Activated CD4-positive, alpha-beta T cell treated with anti-CD3 and anti-CD28 coated beads, Interleukin-2, Interleukin-4, amounts not matched to agents 100 ng/mL and 50 ng/mL, durations not matched to agents 16 hours and 8 hours (primary cell): ENCODE measurements at regions not wholly inside any gene's neighbourhood (a gene's known extent, or its start where the extent isn't known, plus 50 kb on each side); places are given as distances from the start of the nearest gene placed in this dataset.
"Not testable (repeated sequence)": the region's sequence is repeated elsewhere in the genome, so short reads cannot be mapped to it uniquely, and the experiment has no call there.

Experiments used
- DNase-seq: peaks from one replicate; pipeline ENCODE4 v3.0.0-alpha.2; 2020; ENCODE audit warnings: low spot score

- DNase-seq, result no peak
Observed at GRCh38 chr20:24836661-24837299, 112.3 kb upstream of the CST7 start.

GRCh38 chr20:24837781-24838450 is 111.2 kb upstream of the CST7 start:
- no peak for DNase-seq

DNA sequence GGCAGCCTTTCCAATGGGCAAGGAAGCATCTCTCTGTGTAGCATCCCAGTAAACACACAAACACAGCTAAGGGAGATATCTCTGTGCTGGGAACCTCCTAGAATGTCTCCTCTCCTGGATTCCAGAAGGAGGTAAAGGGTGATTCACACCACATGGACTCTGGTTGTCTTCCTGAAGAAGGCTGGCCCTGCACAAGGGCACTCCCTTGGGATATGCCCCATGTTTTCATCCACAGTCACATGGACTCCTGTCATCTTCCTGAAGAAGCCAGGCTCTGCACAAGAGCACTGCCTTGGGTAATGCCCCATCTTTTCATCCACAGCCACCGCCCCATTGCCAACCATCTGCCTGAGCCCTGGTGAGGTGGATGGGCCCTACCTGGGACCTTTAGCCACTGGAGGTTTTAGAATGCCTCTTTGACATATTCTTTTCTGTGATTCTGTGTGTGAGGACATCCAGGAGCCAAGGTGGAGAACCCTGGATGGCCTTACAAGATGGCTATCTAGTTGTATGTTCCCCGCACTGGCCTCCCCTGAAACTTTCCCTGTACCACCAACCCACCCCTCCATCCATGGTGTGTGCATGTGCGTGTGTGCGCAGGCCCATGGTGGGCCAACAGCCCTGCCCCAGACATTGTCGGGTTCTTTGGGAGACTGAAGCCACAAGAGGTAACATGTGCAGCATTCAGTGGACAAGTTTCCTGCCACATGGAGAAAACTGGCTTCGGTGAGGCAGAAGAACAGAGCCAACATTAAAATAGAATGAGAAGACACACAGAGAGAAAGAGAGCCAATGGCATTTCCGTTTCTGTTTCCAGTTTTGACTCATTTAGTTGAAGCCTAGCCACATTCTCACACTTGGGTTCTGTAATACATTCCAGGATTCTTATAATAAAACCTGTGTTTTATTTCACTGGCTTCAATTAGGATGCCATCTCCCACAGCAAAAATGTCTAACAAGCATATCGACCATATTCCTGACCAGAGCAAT is 110.2 kb upstream of the CST7 start:
- peak; percentile 39 for DNase-seq

GRCh38 chr20:24840121-24840713 is 108.9 kb upstream of the CST7 start:
- no peak for DNase-seq

- no peak for DNase-seq
Observed at GRCh38 chr20:24842274-24842917, 106.7 kb upstream of the CST7 start.

DNA sequence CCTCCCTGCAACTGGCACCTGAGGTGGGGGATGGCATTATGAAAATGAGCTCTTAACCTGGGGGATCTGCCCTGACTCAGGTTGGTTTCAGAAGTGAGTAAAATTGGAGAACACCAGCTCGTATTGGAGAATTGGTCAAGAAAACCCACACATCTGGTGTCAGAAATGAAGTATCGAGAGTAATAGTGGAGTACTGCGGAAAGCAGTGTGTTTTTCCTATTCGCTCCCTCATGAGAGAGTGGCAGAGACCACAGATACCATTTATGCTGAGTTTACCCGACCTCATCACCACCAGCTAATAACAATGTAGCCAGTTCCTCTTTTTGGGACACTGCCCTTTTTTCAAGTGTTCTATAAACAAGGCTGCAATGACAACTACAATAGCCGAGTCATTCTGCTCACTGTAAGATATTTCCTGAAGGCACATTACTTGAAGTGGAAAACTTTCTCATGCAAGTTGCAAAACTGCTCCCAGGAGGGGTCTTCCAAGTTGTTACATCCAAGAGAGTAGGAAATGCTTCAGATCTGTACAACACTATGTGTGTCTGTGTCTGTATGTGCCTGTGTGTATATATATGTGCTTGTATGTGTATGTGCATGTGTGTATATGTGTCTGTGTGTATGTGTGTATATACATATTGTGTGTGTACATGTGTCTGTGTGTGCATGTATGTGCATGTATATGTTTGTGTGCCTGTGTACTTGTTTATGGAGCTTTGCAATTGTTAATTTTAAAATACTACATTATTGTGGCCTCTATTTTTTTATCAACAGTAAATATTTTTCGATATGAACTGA is 106.0 kb upstream of the CST7 start:
- DNase-seq, result peak; percentile 6

GRCh38 chr20:24850176-24850575 is 98.9 kb upstream of the CST7 start:
- DNase-seq, result no peak

- no peak for DNase-seq
Observed at GRCh38 chr20:24851346-24852019, 97.6 kb upstream of the CST7 start.

DNA sequence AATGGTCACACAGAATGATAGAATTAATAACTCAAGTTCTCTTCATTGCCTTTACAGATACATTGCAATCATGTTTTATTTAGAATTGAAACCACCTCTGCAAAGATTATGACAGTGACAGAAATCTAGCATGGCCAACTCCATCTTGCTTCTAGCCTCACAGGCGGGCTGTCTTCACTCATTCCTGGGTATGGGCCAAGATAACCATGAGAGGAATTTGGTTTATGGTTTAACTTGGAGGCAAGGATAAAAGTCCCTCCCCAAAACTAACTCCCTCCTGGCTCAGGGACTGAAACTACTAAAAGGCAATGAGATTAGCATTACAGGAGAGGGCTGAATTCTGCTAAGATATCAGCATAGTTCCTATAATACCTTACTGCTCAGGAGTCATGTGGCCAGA is 95.2 kb upstream of the CST7 start:
- no peak for DNase-seq

DNA sequence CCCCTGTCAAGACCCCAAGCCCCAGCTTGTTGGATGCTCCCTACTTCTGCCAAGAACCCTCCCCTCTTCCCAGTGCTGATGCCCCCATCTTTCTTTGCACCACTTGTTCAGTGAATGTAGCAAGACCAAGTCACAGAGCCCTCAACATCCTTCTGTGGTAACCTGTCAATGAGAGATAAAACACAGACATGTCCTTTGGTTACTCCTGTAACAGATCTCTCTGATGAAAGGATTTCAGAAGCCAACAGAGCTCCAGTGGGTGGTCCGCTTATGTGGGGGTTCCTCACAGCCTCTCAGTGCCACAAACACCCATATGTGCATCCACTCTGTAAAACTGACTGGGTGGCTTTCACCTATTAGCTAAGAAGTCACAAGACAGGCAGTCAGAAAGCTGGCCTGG is 93.2 kb upstream of the CST7 start:
- DNase-seq, result no peak

DNA sequence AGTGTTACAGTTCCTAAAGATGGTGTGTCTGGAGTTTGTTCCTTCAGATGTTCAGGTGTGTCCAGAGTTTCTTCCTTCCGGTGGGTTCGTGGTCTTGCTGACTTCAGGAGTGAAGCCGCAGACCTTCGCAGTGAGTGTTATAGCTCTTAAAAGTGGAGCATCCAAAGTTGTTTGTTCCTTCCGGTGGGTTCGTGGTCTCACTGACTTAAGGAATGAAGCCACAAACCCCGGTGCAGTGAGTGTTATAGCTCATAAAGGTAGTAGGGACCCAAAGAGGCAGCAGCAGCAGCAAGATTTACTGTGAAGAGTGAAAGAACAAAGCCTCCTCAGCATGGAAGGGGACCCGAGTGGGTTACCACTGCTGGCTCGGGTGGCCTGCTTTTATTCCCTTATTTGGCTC is 90.6 kb upstream of the CST7 start:
- DNase-seq, result not testable (repeated sequence)

GRCh38 chr20:24859539-24859938 is 89.5 kb upstream of the CST7 start:
- no peak for DNase-seq

DNA sequence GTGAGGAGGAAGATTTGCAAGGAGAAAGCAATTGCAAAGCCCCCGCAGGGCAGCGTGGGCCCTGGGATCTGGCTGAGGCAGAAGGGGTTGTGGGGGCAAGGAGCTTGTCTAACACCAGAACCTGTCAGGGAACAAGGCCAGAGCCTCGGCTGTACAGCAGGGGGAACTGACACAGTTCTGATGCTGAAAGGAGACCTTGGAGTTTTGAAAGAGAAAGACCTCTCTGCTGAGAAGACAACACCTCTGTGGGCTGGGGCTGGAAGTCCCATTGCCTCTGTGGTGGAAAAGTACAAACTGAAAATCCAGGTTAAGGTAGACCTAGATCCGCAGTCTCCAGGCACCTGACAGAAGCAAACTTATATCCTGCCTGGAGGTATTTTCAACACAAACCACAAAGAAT is 86.9 kb upstream of the CST7 start:
- DNase-seq, result no peak

DNA sequence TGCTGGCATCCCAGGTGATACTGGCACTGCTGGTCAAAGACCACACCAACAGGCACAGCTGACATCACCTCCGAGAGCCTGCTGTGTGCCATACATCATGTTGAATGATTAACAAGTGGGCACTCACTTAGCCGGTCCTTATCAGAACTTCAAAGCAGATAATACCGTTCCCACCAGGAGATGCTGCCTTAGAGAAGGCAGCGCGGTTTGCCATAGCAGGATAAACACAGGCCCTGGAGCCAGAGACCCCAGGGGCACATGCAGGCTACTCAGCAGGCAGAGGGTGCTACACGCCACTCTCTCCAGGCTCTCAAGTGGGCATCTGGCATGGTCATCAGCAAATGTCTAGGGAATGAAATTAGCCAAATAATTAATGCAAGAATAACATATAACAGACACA is 86.5 kb upstream of the CST7 start:
- no peak for DNase-seq

DNA sequence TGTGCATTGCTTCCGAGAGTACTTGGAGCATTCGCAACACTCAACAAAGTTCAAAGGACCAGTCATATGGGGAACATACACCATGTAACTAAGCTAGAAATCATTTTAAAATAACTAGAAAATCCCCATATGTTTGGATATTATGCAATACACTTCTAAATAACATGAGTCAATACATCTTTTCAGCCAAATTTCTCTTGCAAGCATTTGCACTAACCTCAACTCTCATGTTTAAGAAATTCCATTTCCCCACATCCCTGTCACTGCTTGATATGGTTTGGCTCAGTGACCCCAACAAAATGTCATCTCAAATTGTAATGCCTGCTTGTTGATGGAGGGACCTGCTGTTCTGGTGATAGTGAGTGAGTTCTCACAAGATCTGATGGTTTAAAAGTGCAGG is 85.7 kb upstream of the CST7 start:
- DNase-seq, result no peak

DNA sequence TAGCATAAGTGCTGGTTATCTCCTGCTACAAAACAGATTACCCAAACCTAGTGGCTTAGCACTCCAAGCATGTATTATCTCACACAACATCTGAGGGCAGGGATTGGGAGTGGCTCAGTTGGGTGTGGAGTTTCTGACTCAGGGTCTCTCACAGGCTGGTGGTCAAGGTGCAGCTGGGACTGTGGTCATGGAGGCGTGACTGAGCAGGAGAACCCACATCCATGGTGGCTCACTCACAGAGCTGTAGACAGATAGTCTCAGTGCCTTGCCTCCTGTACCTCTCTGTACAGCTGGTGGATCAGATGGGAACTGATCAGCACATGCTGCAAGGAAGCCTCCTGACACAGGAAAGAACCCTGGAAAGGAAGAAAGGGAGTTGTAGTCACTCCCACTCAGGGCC is 83.1 kb upstream of the CST7 start:
- DNase-seq, result no peak

DNA sequence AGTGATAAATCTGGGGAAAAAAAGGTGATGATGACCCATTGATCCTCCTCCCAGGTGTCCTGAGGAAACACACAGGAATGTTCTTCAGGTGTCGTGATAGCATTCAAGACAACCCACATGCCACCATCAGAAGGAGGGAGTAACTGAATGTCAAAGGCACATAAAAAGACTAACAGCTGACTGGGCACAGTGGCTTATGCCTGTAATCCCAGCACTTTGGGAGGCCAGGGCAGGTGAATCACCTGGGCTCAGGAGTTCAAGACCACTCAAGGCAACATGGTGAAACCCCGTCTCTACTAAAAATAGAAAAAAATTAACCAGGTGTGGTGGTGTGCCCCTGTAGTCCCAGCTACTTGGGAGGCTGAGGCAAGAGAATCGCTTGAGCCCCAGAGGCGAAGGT is 82.3 kb upstream of the CST7 start:
- no peak for DNase-seq

- DNase-seq, result no peak
Observed at GRCh38 chr20:24867556-24867955, 81.5 kb upstream of the CST7 start.

DNA sequence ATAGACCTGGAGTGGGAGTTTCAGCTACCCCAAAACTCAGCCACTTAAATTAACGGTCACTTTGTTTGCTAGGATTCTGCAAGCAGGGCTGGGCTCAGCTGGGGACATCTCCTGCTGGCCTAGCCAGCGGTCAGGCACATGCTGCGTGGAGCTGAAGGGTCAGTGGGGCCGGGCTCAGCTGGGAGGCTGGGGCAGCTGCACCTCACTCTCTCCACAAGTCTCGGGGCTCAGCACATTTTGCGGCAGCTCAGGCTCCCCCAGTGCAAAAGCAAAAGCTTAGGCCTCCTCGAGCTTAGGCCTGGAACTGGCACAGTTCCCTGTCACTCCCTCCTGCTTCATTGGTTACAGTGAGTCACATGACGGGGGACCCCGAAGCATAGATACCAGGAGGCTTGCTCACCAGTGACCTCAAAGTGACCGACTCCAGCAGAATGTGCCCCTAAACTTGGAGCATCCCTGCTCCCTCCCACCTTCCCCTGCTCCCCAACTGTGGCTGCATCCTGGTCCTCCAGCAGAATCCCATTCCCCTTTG is 80.6 kb upstream of the CST7 start:
- no peak for DNase-seq

DNA sequence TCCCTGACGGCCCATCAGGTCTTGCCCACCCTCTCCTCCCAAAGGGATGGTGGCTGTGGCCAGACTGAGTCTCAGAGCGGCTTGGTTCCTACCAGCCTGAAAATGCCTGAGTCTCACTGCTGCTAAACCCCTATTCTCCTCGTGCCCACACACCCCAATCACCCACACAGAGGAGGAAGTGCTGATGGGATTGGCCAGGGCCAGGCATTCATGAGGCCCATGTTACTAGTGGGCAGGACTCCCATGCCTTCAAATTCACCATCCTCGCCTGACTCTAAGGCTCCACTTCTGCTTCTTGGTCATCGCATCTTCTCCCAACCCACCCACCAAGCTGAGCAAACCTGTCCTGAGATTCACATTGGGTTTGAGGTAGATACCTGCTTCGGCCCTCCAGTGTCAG is 80.1 kb upstream of the CST7 start:
- DNase-seq, result no peak
